GM12865 (cell line): ENCODE measurements at regions not wholly inside any gene's neighbourhood (a gene's known extent, or its start where the extent isn't known, plus 50 kb on each side); places are given as distances from the start of the nearest gene placed in this dataset.

Experiments
- DNase-seq: peaks from one replicate; pipeline ENCODE4 v3.0.0; 2010; ENCODE audit warnings: low read depth
- H3K4me3 ChIP-seq: 2 replicates; pipeline ENCODE4 v1.5.1; 2011; ENCODE audit warnings: mild to moderate bottlenecking, low read depth, low read length, control low read depth
- CTCF ChIP-seq: IDR thresholded peaks from 2 replicates; pipeline ENCODE4 v1.5.1; 2011; ENCODE audit warnings: low read length, control low read depth, low read depth, inconsistent platforms; ENCODE audit not compliant: insufficient read depth; ENCODE audit errors: missing control alignments

- no peak overlapping the region for H3K4me3 ChIP-seq
- TF ChIP-seq CTCF, result no peak
- no peak for DNase-seq
Observed at GRCh38 chr3:177547711-177548350, 350.5 kb upstream of the TBL1XR1 start.

GRCh38 chr3:177550667-177551066 is 353.4 kb upstream of the TBL1XR1 start:
- no peak overlapping the region for H3K4me3 ChIP-seq
- no peak for DNase-seq
- no peak for TF ChIP-seq CTCF

- TF ChIP-seq CTCF, result no peak
- no peak for DNase-seq
Observed at GRCh38 chr3:177551431-177551836, 354.2 kb upstream of the TBL1XR1 start.

GRCh38 chr3:177552051-177552450 is 354.8 kb upstream of the TBL1XR1 start:
- no peak for TF ChIP-seq CTCF
- DNase-seq, result no peak
- H3K4me3 ChIP-seq, result no peak overlapping the region

More at GRCh38 chr3:177551431-177551836, 354.2 kb upstream of the TBL1XR1 start:
- no peak overlapping the region for H3K4me3 ChIP-seq

GRCh38 chr3:177553012-177553411 is 355.7 kb upstream of the TBL1XR1 start:
- DNase-seq, result no peak
- no peak overlapping the region for H3K4me3 ChIP-seq
- TF ChIP-seq CTCF, result no peak

GRCh38 chr3:177553579-177553978 is 356.3 kb upstream of the TBL1XR1 start:
- DNase-seq, result no peak
- H3K4me3 ChIP-seq, result no peak overlapping the region
- no peak for TF ChIP-seq CTCF
